SK-N-DZ (cell line): ENCODE measurements at regions not wholly inside any gene's neighbourhood (a gene's known extent, or its start where the extent isn't known, plus 50 kb on each side); places are given as distances from the start of the nearest gene placed in this dataset.
A peak's percentile ranks its signal among the peaks of the same experiment; 100 is the strongest.

Source experiments
- DNase-seq: peaks from one replicate; pipeline ENCODE4 v3.0.0-alpha.2; 2015; ENCODE audit warnings: low spot score

GRCh38 chr1:157193702-157194391 is 55.7 kb upstream of the ETV3 start:
- DNase-seq: peak; percentile 69

GRCh38 chr1:157193219-157193618 is 55.0 kb upstream of the ETV3 start:
- DNase-seq: no peak

GRCh38 chr1:157189986-157190982 is 52.1 kb upstream of the ETV3 start:
- DNase-seq: no peak

- no peak for DNase-seq
Measured at GRCh38 chr1:157189096-157189495, 50.9 kb upstream of the ETV3 start.
